Coronary artery (tissue), 2 donors: ENCODE measurements at regions not wholly inside any gene's neighbourhood (a gene's known extent, or its start where the extent isn't known, plus 50 kb on each side); places are given as distances from the start of the nearest gene placed in this dataset.

Source experiments
- DNase-seq: peaks from one replicate; pipeline ENCODE4 v3.0.0-alpha.2; 2017; ENCODE audit warnings: low spot score
- H3K27ac ChIP-seq, 2 donors: fragments of 200-600 bp; sonication (generic); one replicate each; pipeline ENCODE4 v1.5.1; 2016 to 2019
- H3K4me3 ChIP-seq: fragments of 200-600 bp; sonication (generic); 2 replicates; pipeline ENCODE4 v1.5.1; 2016; ENCODE audit warnings: mild to moderate bottlenecking, moderate library complexity
- TF ChIP-seq, protein P1 (sequence below): fragments of 200-600 bp; sonication (generic); IDR thresholded peaks from one replicate; pipeline ENCODE4 v1.5.1; 2019; ENCODE audit warnings: antibody characterized with exemption

DNA sequence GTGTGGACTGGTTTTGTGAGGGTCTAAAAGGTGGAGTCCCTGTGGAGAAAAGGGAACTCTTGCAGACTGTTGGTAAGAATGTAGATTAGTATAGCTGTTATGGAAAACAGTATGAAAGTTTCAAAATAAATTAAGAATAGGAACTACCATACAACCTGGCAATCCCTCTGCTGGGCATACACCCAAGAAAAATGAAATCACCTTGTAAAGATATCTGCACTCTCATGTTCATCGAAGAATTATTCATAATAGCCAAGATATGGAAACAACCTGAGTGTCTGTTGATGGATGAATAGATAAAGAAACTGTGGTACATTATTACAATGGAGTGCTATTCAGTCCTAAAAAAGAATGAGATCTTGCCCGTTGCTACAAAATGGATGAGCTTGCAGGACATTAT is 109.6 kb downstream of the TBX19 start:
- TF ChIP-seq, protein P1, sequence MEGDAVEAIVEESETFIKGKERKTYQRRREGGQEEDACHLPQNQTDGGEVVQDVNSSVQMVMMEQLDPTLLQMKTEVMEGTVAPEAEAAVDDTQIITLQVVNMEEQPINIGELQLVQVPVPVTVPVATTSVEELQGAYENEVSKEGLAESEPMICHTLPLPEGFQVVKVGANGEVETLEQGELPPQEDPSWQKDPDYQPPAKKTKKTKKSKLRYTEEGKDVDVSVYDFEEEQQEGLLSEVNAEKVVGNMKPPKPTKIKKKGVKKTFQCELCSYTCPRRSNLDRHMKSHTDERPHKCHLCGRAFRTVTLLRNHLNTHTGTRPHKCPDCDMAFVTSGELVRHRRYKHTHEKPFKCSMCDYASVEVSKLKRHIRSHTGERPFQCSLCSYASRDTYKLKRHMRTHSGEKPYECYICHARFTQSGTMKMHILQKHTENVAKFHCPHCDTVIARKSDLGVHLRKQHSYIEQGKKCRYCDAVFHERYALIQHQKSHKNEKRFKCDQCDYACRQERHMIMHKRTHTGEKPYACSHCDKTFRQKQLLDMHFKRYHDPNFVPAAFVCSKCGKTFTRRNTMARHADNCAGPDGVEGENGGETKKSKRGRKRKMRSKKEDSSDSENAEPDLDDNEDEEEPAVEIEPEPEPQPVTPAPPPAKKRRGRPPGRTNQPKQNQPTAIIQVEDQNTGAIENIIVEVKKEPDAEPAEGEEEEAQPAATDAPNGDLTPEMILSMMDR: no peak
- Histone ChIP-seq H3K27ac (no peak overlapping the region), H3K4me3 (no peak overlapping the region)
- no peak for DNase-seq

DNA sequence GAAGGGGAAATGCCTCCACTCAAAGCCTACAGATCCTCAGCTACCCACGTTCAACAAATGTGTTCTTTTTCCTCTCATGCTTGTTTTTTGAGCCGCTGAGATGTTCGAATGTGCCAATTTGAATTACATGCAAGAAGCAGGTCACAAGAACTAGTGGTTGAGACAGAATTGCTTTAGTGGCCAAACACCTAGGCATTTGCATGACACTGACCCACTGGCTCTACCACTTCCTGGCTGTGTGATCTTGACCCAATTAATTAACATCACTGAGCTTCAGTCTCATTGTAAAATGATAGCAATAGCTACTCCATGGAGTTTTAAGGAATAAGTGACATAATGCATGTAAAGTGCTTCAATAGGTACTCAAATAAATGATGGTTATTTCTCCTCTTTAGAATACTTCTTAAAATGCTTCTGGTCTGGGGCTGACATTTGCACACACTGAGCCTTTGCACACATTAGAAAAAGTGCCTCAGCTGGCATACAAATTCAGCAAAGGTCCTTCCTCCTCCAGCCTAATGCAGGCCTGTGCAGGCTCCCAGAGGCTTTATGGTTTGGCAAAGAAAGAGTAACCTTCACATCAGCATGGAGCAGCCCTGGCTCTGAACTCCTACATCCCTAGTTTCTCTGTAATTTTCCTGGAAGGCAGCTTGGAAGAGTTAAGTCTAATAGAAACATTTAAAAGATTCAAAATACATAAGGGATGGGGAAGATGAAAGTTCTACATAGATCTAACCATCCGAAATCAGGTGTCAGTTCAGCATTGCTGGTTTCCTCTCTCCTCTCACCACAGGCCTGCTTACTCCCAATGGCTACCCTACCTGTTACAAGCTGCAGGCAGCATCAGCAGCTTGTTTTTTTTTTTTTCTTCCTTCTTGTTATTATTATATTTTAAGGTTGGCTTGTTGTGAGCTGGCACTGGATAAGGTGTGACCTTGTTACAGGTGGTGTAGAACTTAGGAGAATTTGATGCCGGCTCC is 107.4 kb downstream of the TBX19 start:
- no peak for DNase-seq
- TF ChIP-seq, protein P1: no peak
- H3K27ac ChIP-seq: no peak overlapping the region
- H3K4me3 ChIP-seq: no peak overlapping the region

DNA sequence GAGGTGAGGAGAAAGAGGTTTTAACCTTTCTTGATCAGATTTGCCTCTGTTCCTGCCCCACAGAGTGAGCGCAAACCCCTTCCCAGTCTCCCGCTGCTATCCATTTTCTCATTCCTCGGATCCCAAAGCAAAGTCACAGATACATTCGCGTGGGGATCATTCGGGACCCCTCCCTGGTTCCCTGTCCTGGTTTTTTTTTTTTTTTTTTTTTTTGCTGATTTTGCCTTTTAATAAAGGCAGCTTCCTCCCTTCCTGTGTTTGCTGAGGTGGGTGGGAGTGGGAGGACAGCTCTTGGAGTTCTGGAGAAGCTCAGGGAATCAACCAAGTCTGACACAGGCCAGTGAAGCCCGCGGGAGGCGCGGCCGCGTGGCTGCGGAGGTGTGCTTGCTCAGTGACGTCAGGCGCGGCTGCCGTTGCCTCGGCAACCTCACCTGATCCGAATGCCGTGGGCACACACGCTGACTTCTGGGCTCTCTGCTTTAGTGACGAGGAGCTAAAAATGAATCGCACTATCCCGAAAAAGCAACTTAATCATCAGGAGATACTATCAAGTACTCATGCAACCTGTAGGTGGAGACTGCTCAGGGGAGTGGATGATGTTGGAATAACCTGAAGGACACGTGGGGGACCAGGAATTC is 106.4 kb downstream of the TBX19 start:
- Histone ChIP-seq H3K27ac (no peak overlapping the region), H3K4me3 (peak overlapping the region; percentile 15)
- DNase-seq: no peak
- TF ChIP-seq, protein P1: no peak

DNA sequence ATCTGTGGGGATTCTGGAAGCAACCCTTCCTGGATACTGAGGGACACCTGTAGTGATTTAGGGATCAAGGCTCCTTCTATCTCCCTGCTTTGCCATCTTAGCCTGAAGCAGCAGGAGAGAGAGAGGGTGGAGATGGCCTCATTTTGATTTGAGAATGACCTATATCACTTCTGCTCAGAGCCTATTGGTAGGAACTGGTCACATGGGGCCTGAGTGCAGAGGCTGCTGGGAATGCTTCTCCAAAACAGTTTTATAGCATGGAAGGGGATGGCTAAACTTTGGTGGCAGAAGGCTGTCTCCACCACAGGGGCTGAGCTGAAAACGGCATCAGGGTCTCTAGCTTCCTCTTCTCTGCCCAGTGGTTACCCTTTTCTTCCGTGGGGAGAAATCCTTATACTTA is 105.8 kb downstream of the TBX19 start:
- H3K4me3 ChIP-seq: no peak overlapping the region
- H3K27ac ChIP-seq: no peak overlapping the region
- TF ChIP-seq, protein P1: no peak
- DNase-seq: no peak

DNA sequence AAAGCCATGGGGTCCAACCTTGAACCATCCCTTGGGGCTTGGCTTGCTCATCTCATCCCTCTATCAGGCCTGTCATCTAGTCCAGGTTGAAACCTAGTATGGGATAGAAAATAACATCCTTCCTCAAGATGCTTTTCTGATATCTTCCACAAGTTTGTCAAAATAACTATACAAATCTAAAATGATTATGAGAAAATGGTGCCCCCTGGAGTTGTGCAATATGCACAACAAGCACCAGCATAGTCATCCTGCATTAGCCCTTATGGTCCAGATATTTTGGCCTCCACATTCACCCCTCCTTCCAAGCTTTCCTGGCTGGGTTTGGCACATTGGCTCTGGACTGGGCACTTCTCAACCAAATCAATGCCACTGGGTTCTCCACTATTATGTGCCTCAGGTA is 101.2 kb downstream of the TBX19 start:
- TF ChIP-seq, protein P1: no peak
- Histone ChIP-seq H3K27ac (no peak overlapping the region), H3K4me3 (no peak overlapping the region)
- no peak for DNase-seq

DNA sequence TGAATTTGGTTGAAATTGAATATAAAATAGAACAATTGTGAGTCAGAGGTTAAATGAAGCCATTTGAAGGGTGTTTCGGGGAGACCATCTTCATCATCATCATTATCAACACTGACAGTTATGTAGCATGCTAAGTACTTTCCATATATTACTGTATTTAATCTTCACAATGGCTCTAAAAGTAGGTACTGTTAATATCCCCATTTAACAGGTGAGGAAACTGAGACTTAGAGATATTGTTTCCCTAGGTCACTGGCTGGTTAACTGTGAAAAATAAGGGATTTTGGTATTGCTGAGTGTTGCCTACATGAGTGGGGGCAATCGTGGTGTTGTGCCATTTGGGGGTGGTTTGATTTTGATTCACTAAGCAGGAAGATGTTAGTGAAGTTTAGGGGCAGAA is 100.3 kb downstream of the TBX19 start:
- no peak overlapping the region for H3K27ac ChIP-seq
- no peak for DNase-seq
- TF ChIP-seq, protein P1: no peak
- no peak overlapping the region for H3K4me3 ChIP-seq
